ENCODE measurements at regions not wholly inside any gene's neighbourhood (a gene's known extent, or its start where the extent isn't known, plus 50 kb on each side); places are given as distances from the start of the nearest gene placed in this dataset.

DNA sequence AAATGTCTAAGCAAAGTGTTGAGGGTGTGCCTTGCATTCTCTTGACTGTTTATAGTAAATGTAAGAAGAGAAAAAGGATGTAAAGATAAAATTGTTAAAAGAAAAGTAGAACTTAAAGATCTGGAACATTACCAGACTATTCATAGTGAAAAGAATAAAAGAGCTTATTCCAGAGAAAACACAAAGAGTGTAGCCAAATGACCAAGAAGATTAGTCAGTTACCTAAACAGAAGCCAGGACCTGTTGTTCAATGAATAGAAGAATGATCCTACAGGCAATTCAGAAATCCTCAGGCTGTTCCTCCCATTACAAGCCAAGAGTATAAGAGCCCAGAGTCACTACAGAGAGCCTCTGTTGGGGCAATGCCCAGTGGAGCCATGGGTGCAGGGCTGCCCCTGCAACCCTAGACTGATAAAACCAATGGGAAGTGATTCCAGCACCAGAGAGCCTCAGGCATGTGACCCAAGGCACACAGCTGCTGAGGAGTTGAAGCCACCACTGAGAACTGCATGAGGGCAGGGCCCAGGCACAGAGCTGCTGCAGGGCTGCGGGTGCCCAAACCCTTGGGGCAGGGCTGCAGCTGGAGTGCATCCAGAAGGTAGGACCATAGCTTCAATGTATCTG is 91.1 kb upstream of the SLC38A4 start:
- Histone ChIP-seq H3T11ph (ENCODE audit: low read length) (no peak overlapping the region), H2BK20ac (ENCODE audit: low read depth, low read length, poor library complexity, severe bottlenecking) (no peak overlapping the region), H2BK120ac (ENCODE audit: low read depth, low read length, poor library complexity, severe bottlenecking) (no peak overlapping the region), H3K56ac (ENCODE audit: insufficient read length, low read depth, low read length) (no peak overlapping the region), H3K4me1 (ENCODE audit: insufficient read depth, low read length) (no peaks in the 10 kb centered on the region), H4K5ac (ENCODE audit: insufficient read length, low read depth, low read length) (no peak overlapping the region), H2BK5ac (ENCODE audit: insufficient read length, low read length) (no peak overlapping the region), H3K4ac (ENCODE audit: low read depth, low read length) (no peak overlapping the region), H3K23ac (ENCODE audit: insufficient read length, low read depth, low read length) (no peak overlapping the region), H3K9ac (ENCODE audit: extremely low read depth, insufficient read length, low read length) (no peak overlapping the region), H4K91ac (ENCODE audit: insufficient read length, low read depth, low read length) (no peak overlapping the region), H3K27ac (ENCODE audit: insufficient read length, low read depth, low read length) (no peak overlapping the region), H4K8ac (replicated peaks; ENCODE audit: insufficient read length, low read depth, low read length) (no peak overlapping the region), H3K27me3 (ENCODE audit: insufficient read depth, low read length) (no peaks in the 10 kb centered on the region), H3K23me2 (ENCODE audit: insufficient read length, low read depth, low read length, poor library complexity, severe bottlenecking) (no peaks in the 10 kb centered on the region), H2AK5ac (ENCODE audit: insufficient read length, low read length) (no peak overlapping the region), H2AFZ (ENCODE audit: low read length) (no peak overlapping the region), H3K9me3 (ENCODE audit: control insufficient read depth, low read depth, low read length) (no peaks in the 10 kb centered on the region), H3K79me1 (ENCODE audit: insufficient read depth, low read depth, low read length, poor library complexity, severe bottlenecking) (no peaks in the 10 kb centered on the region), H4K20me1 (ENCODE audit: control insufficient read depth, insufficient read depth, insufficient read length) (no peaks in the 10 kb centered on the region), H3K79me2 (ENCODE audit: insufficient read depth, low read length) (no peaks in the 10 kb centered on the region), H3K4me2 (ENCODE audit: insufficient read depth, insufficient read length, low read length) (no peak overlapping the region), H2BK12ac (ENCODE audit: insufficient read length, low read depth, low read length) (no peak overlapping the region), H3K14ac (ENCODE audit: insufficient read depth, low read length) (no peak overlapping the region), H3K18ac (ENCODE audit: insufficient read length, low read depth, low read length) (no peak overlapping the region), H2BK15ac (ENCODE audit: low read depth, low read length) (no peak overlapping the region)
- WGBS (ENCODE audit: extremely low coverage, insufficient read length, low lambda C conversion rate): no CpG with 5 or more reads among the region's 1 CpG
- no peaks in the 10 kb centered on the region for H3K4me1 Mint-ChIP-seq
- no peaks in the 10 kb centered on the region for H3K27me3 Mint-ChIP-seq (ENCODE audit: low read depth)
- TF ChIP-seq CTCF (conservative IDR thresholded peaks at IDR 0.05): no peak
- H3K4me3 Mint-ChIP-seq: no peak overlapping the region
- H3K9me3 Mint-ChIP-seq: peaks cover 0 to under 1% of the 10 kb centered on the region in 2 experiments; a peak in 2 of 5 replicates
- no peak overlapping the region for H3K27ac Mint-ChIP-seq
- no peaks in the 10 kb centered on the region; a peak in 1 of 7 replicates for H3K36me3 Mint-ChIP-seq (ENCODE audit: insufficient read depth in 1 of 3, low read depth in 3 of 3)
- DNase-seq: no peak

All from H9 (cell line).